ENCODE measurements at regions not wholly inside any gene's neighbourhood (a gene's known extent, or its start where the extent isn't known, plus 50 kb on each side); places are given as distances from the start of the nearest gene placed in this dataset.

GRCh38 chr6:4189249-4189648 is 53.9 kb upstream of the ECI2 start:
- no peak for TF ChIP-seq ATF2 (CRISPR knock-in tag; IDR thresholded peaks at IDR 0.05)
- no peak for TF ChIP-seq MYNN (IDR thresholded peaks at IDR 0.05)
- no peak for TF ChIP-seq MYNN (CRISPR knock-in tag; IDR thresholded peaks at IDR 0.05)
- no peak for TF ChIP-seq POLR2AphosphoS5 (IDR thresholded peaks at IDR 0.05; ENCODE audit: control insufficient read depth, insufficient read depth, low read depth, low read length)
- no peak for TF ChIP-seq SMARCC2 (IDR thresholded peaks at IDR 0.05; ENCODE audit: low read depth)
- TF ChIP-seq CBFA2T2 (conservative IDR thresholded peaks at IDR 0.05) = no peak
- TF ChIP-seq ZNF232 (CRISPR knock-in tag; IDR thresholded peaks at IDR 0.05) = no peak
- no peak for TF ChIP-seq RAD21 (CRISPR knock-in tag; conservative IDR thresholded peaks at IDR 0.05 in 1 of 2, IDR thresholded peaks at IDR 0.05 in 1 of 2)
- TF ChIP-seq ZNF76 (CRISPR knock-in tag; IDR thresholded peaks at IDR 0.05; ENCODE audit: borderline replicate concordance) = no peak
- TF ChIP-seq CTCF (IDR thresholded peaks at IDR 0.05 in 2 of 3, conservative IDR thresholded peaks at IDR 0.05 in 1 of 3; ENCODE audit: insufficient read depth in 2 of 3, low read depth in 1 of 3, low read length in 3 of 3) = no peak
- TF ChIP-seq ZBTB40 (IDR thresholded peaks at IDR 0.05) = no peak
- no peak for TF ChIP-seq ZBTB40 (CRISPR knock-in tag; IDR thresholded peaks at IDR 0.05)
- TF ChIP-seq NR1H2 (CRISPR knock-in tag; IDR thresholded peaks at IDR 0.05) = no peak

Data from K562 (cell line).